SK-N-SH (cell line): ENCODE measurements at regions not wholly inside any gene's neighbourhood (a gene's known extent, or its start where the extent isn't known, plus 50 kb on each side); places are given as distances from the start of the nearest gene placed in this dataset.

Experiments used
- CTCF ChIP-seq: fragments of 200-600 bp; sonication (generic); IDR thresholded peaks from 2 replicates; pipeline ENCODE4 v1.6.1; 2017; ENCODE audit warnings: antibody characterized with exemption, mild to moderate bottlenecking, moderate library complexity
- EP300 ChIP-seq, 2 experiments: IDR thresholded peaks; 2 replicates each; pipeline versions ENCODE4 v1.4.0 to v1.6.1; 2012; ENCODE audit warnings: borderline replicate concordance in 1 of 2, low read depth in 1 of 2, low read length in 1 of 2
- EZH2phosphoT487 ChIP-seq: fragments of 200-600 bp; sonication (generic); IDR thresholded peaks from 2 replicates; pipeline ENCODE4 v1.6.1; 2017; ENCODE audit warnings: low read depth, mixed run types, mild to moderate bottlenecking, antibody characterized with exemption, moderate library complexity, borderline replicate concordance
- FOXJ3 ChIP-seq: sonication (generic); formaldehyde crosslinking; IDR thresholded peaks from 2 replicates; pipeline ENCODE4 v1.5.1; 2020; ENCODE audit warnings: mild to moderate bottlenecking, missing genetic modification reagents
- GATA2 ChIP-seq: sonication (generic); formaldehyde crosslinking; IDR thresholded peaks from 2 replicates; pipeline ENCODE4 v1.5.0; 2020; ENCODE audit warnings: mild to moderate bottlenecking, missing genetic modification reagents
- MAX ChIP-seq: IDR thresholded peaks from 2 replicates; pipeline ENCODE4 v1.4.0; 2012; ENCODE audit warnings: low read depth
- POLR2AphosphoS5 ChIP-seq: IDR thresholded peaks from 2 replicates; pipeline ENCODE4 v1.6.1; 2012; ENCODE audit warnings: low read depth, low read length
- TAF1 ChIP-seq: IDR thresholded peaks from 2 replicates; pipeline ENCODE4 v1.6.1; 2012; ENCODE audit warnings: low read depth, mild to moderate bottlenecking, low read length, moderate library complexity, borderline replicate concordance
- USF2 ChIP-seq: fragments of 150-350 bp; IDR thresholded peaks from 2 replicates; pipeline ENCODE4 v1.6.1; 2017; ENCODE audit warnings: antibody characterized with exemption, low read length, low read depth, borderline replicate concordance
- YY1 ChIP-seq: IDR thresholded peaks from 2 replicates; pipeline ENCODE4 v1.4.0; 2012; ENCODE audit warnings: low read depth, mild to moderate bottlenecking

GRCh38 chr20:50340541-50340940 lies 149.9 kb downstream of the CEBPB start:
- no peak for TF ChIP-seq CTCF
- TF ChIP-seq MAX = no peak
- TF ChIP-seq POLR2AphosphoS5 = no peak
- TF ChIP-seq FOXJ3 = no peak
- no peak for TF ChIP-seq EZH2phosphoT487
- TF ChIP-seq TAF1 = no peak
- no peak for TF ChIP-seq EP300 (IDR thresholded peaks at IDR 0.05; ENCODE audit: borderline replicate concordance in 1 of 2, low read depth in 1 of 2, low read length in 1 of 2)
- TF ChIP-seq USF2 = no peak
- no peak for TF ChIP-seq YY1
- no peak for TF ChIP-seq GATA2
